ENCODE measurements at regions not wholly inside any gene's neighbourhood (a gene's known extent, or its start where the extent isn't known, plus 50 kb on each side); places are given as distances from the start of the nearest gene placed in this dataset.

- DNase-seq (ENCODE audit: low read depth in 2 of 2, low spot score in 1 of 2), result no peak
These were observed 250.5 kb downstream of the LOXHD1 start for GRCh38 chr18:46406539-46406932.

- no peak for DNase-seq (ENCODE audit: low read depth in 2 of 2, low spot score in 1 of 2)
These were observed 249.4 kb downstream of the LOXHD1 start for GRCh38 chr18:46407486-46408166.

- no peak for DNase-seq (ENCODE audit: low read depth in 2 of 2, low spot score in 1 of 2)
These were observed 248.6 kb downstream of the LOXHD1 start for GRCh38 chr18:46408334-46408987.

- no peak for DNase-seq (ENCODE audit: low read depth in 2 of 2, low spot score in 1 of 2)
These were observed 245.7 kb downstream of the LOXHD1 start for GRCh38 chr18:46411191-46411828.

- DNase-seq (ENCODE audit: low read depth in 2 of 2, low spot score in 1 of 2), result no peak
These were observed 244.9 kb downstream of the LOXHD1 start for GRCh38 chr18:46411867-46412690.

GRCh38 chr18:46412916-46413315, 244.1 kb downstream of the LOXHD1 start:
- no peak for DNase-seq (ENCODE audit: low read depth in 2 of 2, low spot score in 1 of 2)

- no peak for DNase-seq (ENCODE audit: low read depth in 2 of 2, low spot score in 1 of 2)
These were observed 243.3 kb downstream of the LOXHD1 start for GRCh38 chr18:46413684-46414083.

GRCh38 chr18:46414863-46415262, 242.2 kb downstream of the LOXHD1 start:
- no peak for DNase-seq (ENCODE audit: low read depth in 2 of 2, low spot score in 1 of 2)

- no peak for DNase-seq (ENCODE audit: low read depth in 2 of 2, low spot score in 1 of 2)
These were observed 241.3 kb downstream of the LOXHD1 start for GRCh38 chr18:46415532-46416252.

GRCh38 chr18:46416706-46417638, 240.0 kb downstream of the LOXHD1 start:
- no peak for DNase-seq (ENCODE audit: low read depth in 2 of 2, low spot score in 1 of 2)

- DNase-seq (ENCODE audit: low read depth in 2 of 2, low spot score in 1 of 2), result no peak
These were observed 238.3 kb downstream of the LOXHD1 start for GRCh38 chr18:46418663-46419260.

- DNase-seq (ENCODE audit: low read depth in 2 of 2, low spot score in 1 of 2), result no peak
These were observed 237.5 kb downstream of the LOXHD1 start for GRCh38 chr18:46419391-46420141.

- DNase-seq (ENCODE audit: low read depth in 2 of 2, low spot score in 1 of 2), result no peak
These were observed 235.0 kb downstream of the LOXHD1 start for GRCh38 chr18:46421973-46422551.

- DNase-seq (ENCODE audit: low read depth in 2 of 2, low spot score in 1 of 2), result no peak
These were observed 234.4 kb downstream of the LOXHD1 start for GRCh38 chr18:46422552-46423055.

- no peak for DNase-seq (ENCODE audit: low read depth in 2 of 2, low spot score in 1 of 2)
These were observed 233.7 kb downstream of the LOXHD1 start for GRCh38 chr18:46423226-46423805.

- no peak for DNase-seq (ENCODE audit: low read depth in 2 of 2, low spot score in 1 of 2)
These were observed 232.1 kb downstream of the LOXHD1 start for GRCh38 chr18:46424898-46425297.

- no peak for DNase-seq (ENCODE audit: low read depth in 2 of 2, low spot score in 1 of 2)
These were observed 231.5 kb downstream of the LOXHD1 start for GRCh38 chr18:46425511-46425910.
